Heart left ventricle (tissue), 13 donors: ENCODE measurements at regions not wholly inside any gene's neighbourhood (a gene's known extent, or its start where the extent isn't known, plus 50 kb on each side); places are given as distances from the start of the nearest gene placed in this dataset.

Experiments used
- POLR2A ChIP-seq, 2 donors: fragments of 450-650 bp; IDR thresholded peaks; one replicate each; pipeline ENCODE4 v1.6.1; 2017; ENCODE audit warnings: antibody characterized with exemption in 2 of 2, mild to moderate bottlenecking in 2 of 2, moderate library complexity in 2 of 2
- TF ChIP-seq, protein P1 (sequence below), 12 donors: fragments of 200-600 bp; sonication (generic) in 4 of 12; IDR thresholded peaks; one replicate each; pipeline versions ENCODE4 v1.5.0 to v1.8.0; 2018 to 2022; ENCODE audit warnings: antibody characterized with exemption in 12 of 12, mild to moderate bottlenecking in 5 of 12
- donor health status: ischemic (EF 13 %, LVEDD 7.1; RV severe dilation, severe dysfunction).
- donor health status: DM: no; HTN: yes; CAD: no.
- donor health status: DM: no; HTN: no; CAD: no.
- donor health status: ischemic (EF 25% LVEDD 6.9; RV normal size, moderate dysfunction).
- donor health status: ischemic (EF 25% LVEDD 5.7; RV mildly dilated, moderate dysfunction).
- donor health status: ischemic (EF 35%, LVEDD 5.7; RV mildly dilated, moderate dysfunction).
- donor health status: nonischemic (EF 11% LVEDD 7.7; RV severe dilation, severe dysfunction).
- donor health status: DM: yes; HTN: yes; CAD: no.
- donor health status: PGD.
- donor health status: ischemic (EF 29% LVEDD 5.4; RV normal size, mild dysfunction).
- donor health status: nonischemic (EF 23%, LVEDD 6.1; RV moderate dilation, normal function).

DNA sequence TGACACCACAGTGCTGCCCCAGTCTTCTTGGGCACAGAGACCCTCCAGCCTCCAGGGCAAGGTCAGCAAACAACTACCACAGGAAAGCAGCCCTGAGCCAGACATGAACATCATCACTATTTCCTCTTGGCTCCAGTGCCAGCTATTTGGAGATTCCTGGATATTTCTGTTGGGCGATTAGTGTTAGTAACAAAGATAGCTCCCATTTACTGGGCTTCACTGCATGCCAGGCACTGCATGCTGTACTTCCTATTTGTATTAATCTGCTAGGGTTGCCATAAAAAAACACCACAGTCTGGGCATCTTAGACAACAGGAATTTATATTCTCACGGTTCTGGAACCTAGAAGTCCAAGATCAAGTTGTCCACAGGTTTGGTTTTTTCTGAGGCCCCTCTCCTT is 255.1 kb upstream of the STT3B start:
- TF ChIP-seq, protein P1, sequence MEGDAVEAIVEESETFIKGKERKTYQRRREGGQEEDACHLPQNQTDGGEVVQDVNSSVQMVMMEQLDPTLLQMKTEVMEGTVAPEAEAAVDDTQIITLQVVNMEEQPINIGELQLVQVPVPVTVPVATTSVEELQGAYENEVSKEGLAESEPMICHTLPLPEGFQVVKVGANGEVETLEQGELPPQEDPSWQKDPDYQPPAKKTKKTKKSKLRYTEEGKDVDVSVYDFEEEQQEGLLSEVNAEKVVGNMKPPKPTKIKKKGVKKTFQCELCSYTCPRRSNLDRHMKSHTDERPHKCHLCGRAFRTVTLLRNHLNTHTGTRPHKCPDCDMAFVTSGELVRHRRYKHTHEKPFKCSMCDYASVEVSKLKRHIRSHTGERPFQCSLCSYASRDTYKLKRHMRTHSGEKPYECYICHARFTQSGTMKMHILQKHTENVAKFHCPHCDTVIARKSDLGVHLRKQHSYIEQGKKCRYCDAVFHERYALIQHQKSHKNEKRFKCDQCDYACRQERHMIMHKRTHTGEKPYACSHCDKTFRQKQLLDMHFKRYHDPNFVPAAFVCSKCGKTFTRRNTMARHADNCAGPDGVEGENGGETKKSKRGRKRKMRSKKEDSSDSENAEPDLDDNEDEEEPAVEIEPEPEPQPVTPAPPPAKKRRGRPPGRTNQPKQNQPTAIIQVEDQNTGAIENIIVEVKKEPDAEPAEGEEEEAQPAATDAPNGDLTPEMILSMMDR (IDR thresholded peaks at IDR 0.05): no peak
- no peak for TF ChIP-seq POLR2A (IDR thresholded peaks at IDR 0.05)
